Panc1 (cell line): ENCODE measurements at regions not wholly inside any gene's neighbourhood (a gene's known extent, or its start where the extent isn't known, plus 50 kb on each side); places are given as distances from the start of the nearest gene placed in this dataset.

Experiments
- ATAC-seq: fragments of 200-7000 bp; cut with Tn5 transposase; 2 replicates; pipeline ENCODE4 v1.9.1; 2020; ENCODE audit warnings: mild to moderate bottlenecking, moderate library complexity
- BruUV-seq: library from RNA; stranded (reverse); fragments of 400-500 nt; replicated peaks from 2 replicates; lab custom pipeline; 2021; lab: Mats Ljungman, UMichigan
- CTCF ChIA-PET: fragments of 300-600 bp; sonication (Branson Sonifier 250); formaldehyde crosslinking; loops from one replicate; lab custom pipeline; 2022; ENCODE audit warnings: antibody characterized with exemption; lab: Charles Lee
- POLR2A ChIA-PET: fragments of 300-600 bp; sonication (Branson Sonifier 250); formaldehyde crosslinking; loops from one replicate; lab custom pipeline; 2022; ENCODE audit warnings: antibody characterized with exemption; lab: Charles Lee
- DNase-seq: peaks from one replicate; pipeline ENCODE4 v3.0.0-alpha.2; 2010; ENCODE audit warnings: low read depth, low spot score
- H3K27ac ChIP-seq: 2 replicates; pipeline ENCODE4 v1.5.1; 2011; ENCODE audit warnings: mild to moderate bottlenecking, low read length, inconsistent platforms
- H3K27me3 ChIP-seq: fragments of 200-500 bp; sonication (Bioruptor generic); 2 replicates; pipeline ENCODE4 v1.6.0; 2014; ENCODE audit warnings: low read length, inconsistent platforms; ENCODE audit not compliant: control insufficient read depth, insufficient read depth
- H3K36me3 ChIP-seq: fragments of 200-500 bp; sonication (Bioruptor generic); 2 replicates; pipeline ENCODE4 v1.5.1; 2014; ENCODE audit warnings: inconsistent platforms, mild to moderate bottlenecking, low read length, moderate library complexity; ENCODE audit not compliant: control insufficient read depth, insufficient read depth
- H3K4me1 ChIP-seq: 2 replicates; pipeline ENCODE4 v1.5.1; 2011; ENCODE audit warnings: inconsistent platforms, mild to moderate bottlenecking, low read length, moderate library complexity; ENCODE audit not compliant: control insufficient read depth, insufficient read depth
- H3K4me3 ChIP-seq, 2 experiments: 2 replicates each; pipeline ENCODE4 v1.5.1; 2011 to 2012; ENCODE audit warnings: low read depth in 2 of 2, low read length in 2 of 2, mild to moderate bottlenecking in 2 of 2, inconsistent platforms in 1 of 2, moderate library complexity in 1 of 2
- H3K9me3 ChIP-seq: fragments of 200-500 bp; sonication (Bioruptor generic); 2 replicates; pipeline ENCODE4 v1.5.1; 2014; ENCODE audit warnings: low read depth, mild to moderate bottlenecking, inconsistent platforms, low read length, moderate library complexity; ENCODE audit not compliant: control insufficient read depth, insufficient read depth
- POLR2AphosphoS5 ChIP-seq: IDR thresholded peaks from 2 replicates; pipeline ENCODE4 v1.6.1; 2012; ENCODE audit warnings: mild to moderate bottlenecking, low read depth, low read length, moderate library complexity
- REST ChIP-seq, 2 experiments: IDR thresholded peaks; 2 replicates each; pipeline ENCODE4 v1.6.1; 2011 to 2012; ENCODE audit warnings: low read depth in 2 of 2, control low read depth in 1 of 2, low read length in 1 of 2, mild to moderate bottlenecking in 1 of 2, moderate library complexity in 1 of 2; ENCODE audit not compliant: insufficient read depth in 1 of 2
- SIN3A ChIP-seq: IDR thresholded peaks from 2 replicates; pipeline ENCODE4 v1.6.1; 2012; ENCODE audit warnings: low read depth, mild to moderate bottlenecking, low read length, moderate library complexity, borderline replicate concordance; ENCODE audit not compliant: insufficient read depth
- TCF7L2 ChIP-seq: IDR thresholded peaks from 2 replicates; pipeline ENCODE4 v1.6.1; 2011; ENCODE audit warnings: mild to moderate bottlenecking, low read depth, low read length, inconsistent platforms
- in situ Hi-C: cut with HindIII; loops from 2 replicates; pipeline ENCODE4 v1.10.0; 2016; ENCODE audit warnings: low sequenced_read_pairs, low pct_unique_long_range_greater_than_20kb
- intact Hi-C: fragments of 100-400 bp; cut with micrococcal nuclease; formaldehyde crosslinking; loops from one replicate; pipeline ENCODE4 v1.10.0; 2022; ENCODE audit not compliant: unreplicated experiment
- TF ChIP-seq, protein P1 (sequence below): fragments of 450-650 bp; IDR thresholded peaks from 2 replicates; pipeline ENCODE4 v1.5.1; 2017; ENCODE audit warnings: mild to moderate bottlenecking

DNA sequence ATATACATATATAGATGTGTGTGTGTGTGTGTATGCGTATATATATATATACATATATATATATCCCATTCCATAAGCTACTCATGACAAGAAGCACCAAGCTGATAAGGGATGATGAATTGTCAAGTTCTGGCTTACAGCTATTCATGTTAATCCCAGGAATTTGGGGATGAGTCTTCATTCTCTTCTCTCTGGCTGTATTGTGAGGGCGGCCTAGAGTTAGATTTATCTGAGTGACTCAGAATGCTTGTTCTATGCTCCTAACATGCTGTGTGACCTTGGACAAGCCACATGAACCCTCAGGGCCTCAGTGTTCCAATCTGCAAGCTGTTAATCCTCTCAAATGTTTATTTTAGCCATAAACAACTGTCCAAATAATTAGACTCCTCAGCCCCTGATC lies 749.0 kb downstream of the MED13L start:
- no TSS peak for BruUV-seq
- Histone ChIP-seq H3K9me3 (no peaks in the 10 kb centered on the region), H3K4me3 (no peak overlapping the region), H3K36me3 (no peaks in the 10 kb centered on the region), H3K4me1 (no peaks in the 10 kb centered on the region), H3K27ac (no peak overlapping the region), H3K27me3 (no peaks in the 10 kb centered on the region)
- CTCF ChIA-PET = no interaction called here
- POLR2A ChIA-PET = no interaction called here
- no peak for TF ChIP-seq SIN3A
- no peak for TF ChIP-seq POLR2AphosphoS5
- TF ChIP-seq TCF7L2 = no peak
- TF ChIP-seq, protein P1, sequence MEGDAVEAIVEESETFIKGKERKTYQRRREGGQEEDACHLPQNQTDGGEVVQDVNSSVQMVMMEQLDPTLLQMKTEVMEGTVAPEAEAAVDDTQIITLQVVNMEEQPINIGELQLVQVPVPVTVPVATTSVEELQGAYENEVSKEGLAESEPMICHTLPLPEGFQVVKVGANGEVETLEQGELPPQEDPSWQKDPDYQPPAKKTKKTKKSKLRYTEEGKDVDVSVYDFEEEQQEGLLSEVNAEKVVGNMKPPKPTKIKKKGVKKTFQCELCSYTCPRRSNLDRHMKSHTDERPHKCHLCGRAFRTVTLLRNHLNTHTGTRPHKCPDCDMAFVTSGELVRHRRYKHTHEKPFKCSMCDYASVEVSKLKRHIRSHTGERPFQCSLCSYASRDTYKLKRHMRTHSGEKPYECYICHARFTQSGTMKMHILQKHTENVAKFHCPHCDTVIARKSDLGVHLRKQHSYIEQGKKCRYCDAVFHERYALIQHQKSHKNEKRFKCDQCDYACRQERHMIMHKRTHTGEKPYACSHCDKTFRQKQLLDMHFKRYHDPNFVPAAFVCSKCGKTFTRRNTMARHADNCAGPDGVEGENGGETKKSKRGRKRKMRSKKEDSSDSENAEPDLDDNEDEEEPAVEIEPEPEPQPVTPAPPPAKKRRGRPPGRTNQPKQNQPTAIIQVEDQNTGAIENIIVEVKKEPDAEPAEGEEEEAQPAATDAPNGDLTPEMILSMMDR = no peak
- TF ChIP-seq REST (IDR thresholded peaks at IDR 0.05; ENCODE audit: insufficient read depth in 1 of 2, low read depth in 2 of 2, low read length in 1 of 2) = no peak
- DNase-seq = no peak
- in situ Hi-C loops (no loop called here), intact Hi-C loops (no loop called here)
- ATAC-seq = no peak

DNA sequence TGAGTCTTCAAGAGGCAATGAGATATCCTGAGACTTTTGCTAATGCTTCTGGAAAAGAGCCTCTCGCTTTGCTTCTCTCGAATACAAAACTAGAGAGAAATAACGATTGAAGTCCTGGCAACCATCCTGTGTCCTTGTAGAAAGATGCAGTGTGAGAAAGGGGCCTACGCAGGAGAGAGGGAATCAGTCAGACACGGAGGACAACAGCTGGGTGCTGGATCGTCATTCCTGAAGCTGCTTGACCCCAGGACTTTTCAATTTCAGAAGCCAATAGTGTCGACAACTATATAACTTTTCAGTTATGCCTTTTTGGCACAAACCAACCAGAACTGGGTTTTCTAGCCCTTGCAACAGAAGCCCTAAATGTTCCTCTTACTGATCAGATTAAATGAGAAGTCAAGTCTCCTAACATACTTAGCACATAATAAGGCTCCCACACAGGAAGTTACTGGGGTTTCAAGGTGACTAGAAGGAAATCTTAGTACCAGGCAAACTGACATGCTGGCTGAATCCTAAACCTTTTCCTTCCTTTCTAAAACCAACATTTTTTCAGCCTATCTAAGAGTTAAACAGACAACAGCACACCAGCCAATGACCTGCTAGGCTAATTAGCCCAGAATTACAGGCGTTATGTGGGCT lies 755.6 kb downstream of the MED13L start:
- no peak for DNase-seq
- no peak for ATAC-seq
- BruUV-seq = no TSS peak
- POLR2A ChIA-PET = no interaction called here
- TF ChIP-seq REST (IDR thresholded peaks at IDR 0.05; ENCODE audit: insufficient read depth in 1 of 2, low read depth in 2 of 2, low read length in 1 of 2) = no peak
- no peak for TF ChIP-seq SIN3A
- no peak for TF ChIP-seq POLR2AphosphoS5
- TF ChIP-seq, protein P1 = no peak
- TF ChIP-seq TCF7L2 = no peak
- no peaks in the 10 kb centered on the region for H3K27me3 ChIP-seq
- in situ Hi-C loops = no loop called here
- no peaks in the 10 kb centered on the region for H3K4me1 ChIP-seq
- no peak overlapping the region for H3K27ac ChIP-seq
- no peak overlapping the region for H3K4me3 ChIP-seq
- CTCF ChIA-PET = no interaction called here
- H3K9me3 ChIP-seq = no peaks in the 10 kb centered on the region
- intact Hi-C loops = no loop called here
- H3K36me3 ChIP-seq = no peaks in the 10 kb centered on the region
